SK-N-MC (cell line): ENCODE measurements at regions not wholly inside any gene's neighbourhood (a gene's known extent, or its start where the extent isn't known, plus 50 kb on each side); places are given as distances from the start of the nearest gene placed in this dataset.

ENCODE experiments used
- EZH2 ChIP-seq: fragments of 200-600 bp; sonication (generic); IDR thresholded peaks from one replicate; pipeline ENCODE4 v1.6.1; 2017; ENCODE audit warnings: antibody characterized with exemption
- FOXP2 ChIP-seq: optimal IDR thresholded peaks from 2 replicates; pipeline ENCODE3; 2011; ENCODE audit warnings: mild to moderate bottlenecking, moderate library complexity; ENCODE audit not compliant: insufficient read depth; ENCODE audit errors: extremely low read length, control extremely low read depth
- POLR2AphosphoS5 ChIP-seq: IDR thresholded peaks from 2 replicates; pipeline ENCODE4 v1.6.1; 2012; ENCODE audit warnings: mild to moderate bottlenecking, low read depth, low read length, borderline replicate concordance

DNA sequence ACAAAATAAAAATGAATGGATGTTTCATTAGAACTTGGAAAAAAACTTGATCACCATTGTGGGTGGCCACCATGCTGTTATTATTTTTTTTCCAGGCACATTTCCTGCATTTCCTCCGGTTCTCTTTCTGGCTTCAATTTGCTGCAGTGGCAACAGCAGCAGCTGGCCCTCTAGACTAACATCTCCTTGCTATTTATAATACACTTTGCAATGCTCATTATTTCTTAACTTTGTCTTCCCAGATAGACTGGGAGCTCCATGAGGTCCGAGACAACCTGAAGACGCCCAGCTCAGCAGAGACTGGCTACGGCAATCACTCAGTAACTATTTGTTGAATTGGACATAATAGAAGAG, 53.4 kb upstream of the ATP5PO start:
- TF ChIP-seq EZH2 = no peak
- TF ChIP-seq POLR2AphosphoS5 = no peak
- TF ChIP-seq FOXP2 = no peak
